ENCODE measurements at regions not wholly inside any gene's neighbourhood (a gene's known extent, or its start where the extent isn't known, plus 50 kb on each side); places are given as distances from the start of the nearest gene placed in this dataset.

GRCh38 chr7:97460433-97460832 is 271.5 kb upstream of the TAC1 start:
- TF ChIP-seq, protein P1, sequence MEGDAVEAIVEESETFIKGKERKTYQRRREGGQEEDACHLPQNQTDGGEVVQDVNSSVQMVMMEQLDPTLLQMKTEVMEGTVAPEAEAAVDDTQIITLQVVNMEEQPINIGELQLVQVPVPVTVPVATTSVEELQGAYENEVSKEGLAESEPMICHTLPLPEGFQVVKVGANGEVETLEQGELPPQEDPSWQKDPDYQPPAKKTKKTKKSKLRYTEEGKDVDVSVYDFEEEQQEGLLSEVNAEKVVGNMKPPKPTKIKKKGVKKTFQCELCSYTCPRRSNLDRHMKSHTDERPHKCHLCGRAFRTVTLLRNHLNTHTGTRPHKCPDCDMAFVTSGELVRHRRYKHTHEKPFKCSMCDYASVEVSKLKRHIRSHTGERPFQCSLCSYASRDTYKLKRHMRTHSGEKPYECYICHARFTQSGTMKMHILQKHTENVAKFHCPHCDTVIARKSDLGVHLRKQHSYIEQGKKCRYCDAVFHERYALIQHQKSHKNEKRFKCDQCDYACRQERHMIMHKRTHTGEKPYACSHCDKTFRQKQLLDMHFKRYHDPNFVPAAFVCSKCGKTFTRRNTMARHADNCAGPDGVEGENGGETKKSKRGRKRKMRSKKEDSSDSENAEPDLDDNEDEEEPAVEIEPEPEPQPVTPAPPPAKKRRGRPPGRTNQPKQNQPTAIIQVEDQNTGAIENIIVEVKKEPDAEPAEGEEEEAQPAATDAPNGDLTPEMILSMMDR (IDR thresholded peaks at IDR 0.05; ENCODE audit: low read length, missing control alignments) = no peak
- no peak for DNase-seq (ENCODE audit: low read depth)
- H3K4me3 ChIP-seq (replicated peaks; ENCODE audit: low read depth, low read length) = no peak overlapping the region

- no peak overlapping the region for H3K4me3 ChIP-seq (replicated peaks; ENCODE audit: low read depth, low read length)
- no peak for DNase-seq (ENCODE audit: low read depth)
- TF ChIP-seq, protein P1 (IDR thresholded peaks at IDR 0.05; ENCODE audit: low read length, missing control alignments) = no peak
Observed at GRCh38 chr7:97461596-97461995, 270.3 kb upstream of the TAC1 start.

DNA sequence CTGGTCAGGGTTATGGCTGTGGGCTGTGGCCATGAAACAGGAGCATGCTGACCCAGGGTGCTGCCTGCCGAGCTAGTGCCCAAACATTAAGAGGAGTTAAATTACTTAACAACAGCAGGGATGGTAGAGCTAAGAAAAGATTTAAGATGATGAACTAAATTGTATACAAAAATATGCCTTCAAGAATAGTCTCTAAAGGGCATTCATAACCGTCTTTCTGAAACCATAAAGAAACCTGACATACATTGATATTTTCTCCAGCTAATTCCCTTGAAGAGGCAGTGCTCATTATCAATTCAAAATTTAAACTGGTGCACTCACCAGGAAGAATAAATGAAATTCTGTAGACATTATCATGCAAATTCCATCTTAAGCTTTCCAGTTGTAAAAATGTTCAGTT is 265.8 kb upstream of the TAC1 start:
- TF ChIP-seq, protein P1 (IDR thresholded peaks at IDR 0.05; ENCODE audit: low read length, missing control alignments) = no peak
- H3K4me3 ChIP-seq (replicated peaks; ENCODE audit: low read depth, low read length) = no peak overlapping the region
- DNase-seq (ENCODE audit: low read depth) = no peak

- H3K4me3 ChIP-seq (replicated peaks; ENCODE audit: low read depth, low read length) = no peak overlapping the region
- no peak for DNase-seq (ENCODE audit: low read depth)
- TF ChIP-seq, protein P1 (IDR thresholded peaks at IDR 0.05; ENCODE audit: low read length, missing control alignments) = no peak
Observed at GRCh38 chr7:97466999-97467740, 264.7 kb upstream of the TAC1 start.

GRCh38 chr7:97468493-97468892 is 263.4 kb upstream of the TAC1 start:
- no peak for DNase-seq (ENCODE audit: low read depth)
- no peak overlapping the region for H3K4me3 ChIP-seq (replicated peaks; ENCODE audit: low read depth, low read length)
- TF ChIP-seq, protein P1 (IDR thresholded peaks at IDR 0.05; ENCODE audit: low read length, missing control alignments) = no peak

DNA sequence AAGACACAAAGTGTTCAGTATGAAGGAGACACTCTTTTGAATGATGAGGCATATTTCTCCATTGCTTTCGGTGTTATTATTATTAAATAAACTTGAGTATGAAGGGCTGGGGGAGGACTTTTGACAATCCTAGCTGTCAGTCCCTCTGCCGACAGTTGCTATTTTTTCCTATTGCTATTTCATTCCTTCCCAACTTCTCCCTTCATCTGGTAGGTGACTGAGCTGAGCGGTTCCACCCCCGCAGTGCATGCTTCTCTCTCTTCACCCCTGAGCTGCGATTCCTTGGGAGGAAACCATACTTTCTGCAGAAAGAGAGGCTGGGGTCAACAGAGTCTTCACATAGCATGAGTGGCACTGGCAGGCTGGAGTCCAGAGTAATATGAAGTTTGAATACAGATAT is 261.2 kb upstream of the TAC1 start:
- no peak for DNase-seq (ENCODE audit: low read depth)
- TF ChIP-seq, protein P1 (IDR thresholded peaks at IDR 0.05; ENCODE audit: low read length, missing control alignments) = no peak
- no peak overlapping the region for H3K4me3 ChIP-seq (replicated peaks; ENCODE audit: low read depth, low read length)

- no peak overlapping the region for H3K4me3 ChIP-seq (replicated peaks; ENCODE audit: low read depth, low read length)
- TF ChIP-seq, protein P1 (IDR thresholded peaks at IDR 0.05; ENCODE audit: low read length, missing control alignments) = no peak
- no peak for DNase-seq (ENCODE audit: low read depth)
Observed at GRCh38 chr7:97471491-97471890, 260.4 kb upstream of the TAC1 start.
